ENCODE measurements at regions not wholly inside any gene's neighbourhood (a gene's known extent, or its start where the extent isn't known, plus 50 kb on each side); places are given as distances from the start of the nearest gene placed in this dataset.

DNA sequence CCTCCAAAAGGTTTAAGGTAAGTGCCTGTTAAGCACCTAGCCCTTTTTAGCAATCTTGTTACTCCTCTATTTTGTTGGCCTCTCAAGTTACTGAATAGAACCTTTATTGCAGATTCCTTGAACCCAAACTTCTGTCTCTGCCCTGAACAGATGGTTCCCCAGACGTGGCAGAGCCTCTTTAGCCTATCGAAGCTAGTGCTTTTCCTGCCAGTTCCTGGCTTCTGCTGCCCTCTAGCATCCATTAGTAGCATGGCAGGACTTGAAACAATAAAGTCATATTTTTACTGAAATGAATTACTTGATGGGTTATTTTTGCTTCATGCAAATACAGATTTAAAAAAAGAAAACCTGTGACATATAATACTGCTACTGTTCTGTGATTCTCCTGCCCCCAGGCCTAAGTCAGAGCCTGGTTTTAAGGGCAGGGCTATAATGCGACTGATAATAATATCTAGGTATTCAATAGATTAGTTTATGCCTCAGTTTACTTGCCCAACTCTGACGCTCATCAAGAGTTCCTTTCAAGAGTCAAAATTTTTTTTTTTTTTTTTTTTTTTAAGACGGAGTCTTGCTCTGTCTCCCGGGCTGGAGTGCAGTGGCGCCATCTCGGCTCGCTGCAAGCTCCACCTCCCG is 84.3 kb upstream of the PHF14 start:
- peak; percentile 70 for DNase-seq (ENCODE audit: low spot score)

DNA sequence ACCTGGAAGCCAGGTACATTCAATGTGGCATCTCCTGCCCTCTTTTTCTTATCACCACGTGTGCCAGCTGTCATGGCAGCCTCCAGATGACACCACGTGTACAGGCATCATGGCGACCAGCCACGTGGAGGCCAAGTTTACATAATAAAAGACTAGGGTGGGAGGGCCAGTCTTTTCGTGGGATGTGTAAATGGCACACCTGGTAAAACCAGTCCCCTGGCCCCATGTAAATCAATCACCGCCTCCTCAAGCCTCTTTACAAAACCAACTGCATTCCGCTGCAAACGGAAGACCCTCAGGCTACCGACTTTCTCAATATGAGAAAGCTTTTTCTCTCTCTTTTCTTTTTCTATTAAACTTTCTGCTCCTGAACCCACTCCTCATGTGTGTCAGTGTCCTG is 65.1 kb upstream of the PHF14 start:
- no peak for DNase-seq (ENCODE audit: low spot score)

DNA sequence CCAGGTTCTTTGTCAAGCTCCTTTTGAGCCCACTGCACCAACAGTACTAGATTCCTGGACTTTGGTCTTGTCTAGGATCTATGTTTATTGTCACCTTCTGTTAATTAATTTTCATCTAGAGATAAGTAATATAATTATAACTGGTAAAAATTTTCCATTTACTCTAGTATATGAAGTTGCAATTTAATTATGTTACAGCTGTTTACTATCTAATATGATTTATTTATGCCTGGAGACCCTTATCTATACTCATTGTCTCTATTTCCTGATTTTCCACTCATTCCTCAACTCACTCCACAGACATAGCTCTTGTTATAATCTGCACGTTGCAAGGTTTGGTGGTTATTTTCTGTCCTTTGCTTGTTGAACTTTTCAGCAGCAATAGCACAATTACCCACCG is 63.2 kb upstream of the PHF14 start:
- no peak for DNase-seq (ENCODE audit: low spot score)

DNA sequence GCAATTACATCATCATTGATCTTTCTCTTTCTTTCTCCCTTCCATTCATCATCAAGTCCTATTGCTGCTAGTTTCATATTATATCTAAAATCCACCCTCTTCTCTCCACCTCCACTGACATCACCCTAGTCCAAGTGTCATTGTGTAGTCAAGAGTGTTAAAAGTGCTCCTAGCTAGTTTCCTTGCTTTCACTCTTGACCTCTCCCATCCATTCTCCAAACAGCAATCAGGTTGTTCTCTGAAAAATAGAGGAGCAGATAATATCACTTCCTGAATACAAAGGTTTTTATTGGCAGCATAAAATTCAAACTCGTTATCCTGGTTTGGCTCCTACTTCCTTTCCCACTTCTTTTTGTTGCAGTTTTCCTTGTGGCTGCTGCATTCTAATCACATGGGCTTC is 61.6 kb upstream of the PHF14 start:
- no peak for DNase-seq (ENCODE audit: low spot score)

DNA sequence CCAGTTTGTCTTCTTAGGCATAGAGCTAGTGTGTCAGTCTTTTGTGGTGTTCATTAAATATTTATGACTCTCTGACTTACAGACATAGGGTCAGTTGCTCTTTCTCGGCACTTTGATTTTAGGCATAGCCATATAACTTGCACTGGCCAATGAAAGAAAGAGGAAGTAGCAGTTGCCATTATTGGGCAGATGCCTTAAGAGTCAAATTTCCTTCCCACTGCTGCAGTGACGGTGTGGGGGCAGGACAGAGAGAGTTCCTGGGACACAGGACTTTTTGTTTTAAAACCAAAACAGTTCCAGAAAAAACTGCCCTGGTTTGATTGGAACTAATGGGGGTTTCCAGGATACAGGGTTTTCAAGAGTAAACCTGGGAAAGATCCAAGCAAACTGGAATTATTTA is 60.2 kb upstream of the PHF14 start:
- no peak for DNase-seq (ENCODE audit: low spot score)

- no peak for DNase-seq (ENCODE audit: low spot score)
Measured at GRCh38 chr7:10918093-10918590, 55.5 kb upstream of the PHF14 start.

DNA sequence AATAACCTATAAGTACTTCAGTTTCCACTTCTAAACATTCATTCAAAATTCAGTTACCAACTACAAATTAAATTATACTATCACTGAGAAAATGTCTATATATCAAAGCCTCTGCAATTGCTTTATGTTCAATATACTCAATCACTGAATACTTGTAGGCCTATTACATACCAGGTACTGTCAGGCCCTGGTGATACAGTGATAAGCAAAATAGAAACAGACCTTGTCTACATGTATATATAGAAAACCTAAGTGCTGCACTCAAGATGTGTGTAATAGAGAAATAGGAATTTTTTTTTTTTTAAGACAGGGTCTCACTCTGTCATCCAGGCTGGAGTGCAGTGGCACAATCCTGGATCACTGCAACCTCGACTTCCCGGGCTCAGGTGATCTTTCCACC is 53.7 kb upstream of the PHF14 start:
- no peak for DNase-seq (ENCODE audit: low spot score)
